ENCODE measurements at regions not wholly inside any gene's neighbourhood (a gene's known extent, or its start where the extent isn't known, plus 50 kb on each side); places are given as distances from the start of the nearest gene placed in this dataset.

DNA sequence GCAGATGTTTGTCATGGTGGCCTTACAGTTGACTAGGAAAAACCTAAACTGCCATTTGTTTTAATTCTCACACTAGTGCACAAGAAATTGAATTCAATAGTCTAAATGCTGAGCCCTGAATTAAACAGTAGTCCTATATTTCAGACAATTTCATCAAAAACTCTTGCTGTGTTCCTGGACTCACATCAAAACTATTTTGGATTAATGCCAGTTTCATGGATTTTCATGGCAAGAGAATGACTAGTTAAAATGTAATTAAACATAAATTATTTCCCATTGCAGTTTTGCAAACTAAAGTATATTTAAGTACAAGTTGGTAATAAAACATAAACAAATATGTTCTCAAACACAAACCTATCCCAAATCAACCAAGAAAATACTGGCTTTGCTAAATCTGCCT lies 468.0 kb upstream of the PRICKLE1 start:
- FAIRE-seq (no peak), DNase-seq (ENCODE audit: low spot score in 2 of 2) (no peak)

DNA sequence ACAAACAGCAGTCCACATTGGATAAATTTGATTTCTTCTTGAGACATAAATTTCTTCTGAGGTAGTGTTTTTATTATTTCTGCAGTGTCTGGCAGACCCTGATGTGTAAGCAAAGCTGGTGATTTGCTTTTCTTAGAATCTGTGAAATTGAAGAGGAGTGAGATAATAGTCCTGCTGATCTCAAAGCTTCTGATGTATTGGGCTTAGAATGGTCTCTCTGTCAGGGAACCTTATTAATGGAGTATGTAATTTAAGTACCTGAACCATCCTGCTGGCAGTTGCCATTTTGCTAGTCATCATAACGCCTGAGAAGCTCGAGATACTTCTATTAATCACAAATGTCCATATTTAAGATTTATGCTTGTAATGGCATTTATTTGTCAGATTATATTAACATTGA lies 464.5 kb upstream of the PRICKLE1 start:
- no peak for FAIRE-seq
- DNase-seq (ENCODE audit: low spot score in 2 of 2) = no peak

DNA sequence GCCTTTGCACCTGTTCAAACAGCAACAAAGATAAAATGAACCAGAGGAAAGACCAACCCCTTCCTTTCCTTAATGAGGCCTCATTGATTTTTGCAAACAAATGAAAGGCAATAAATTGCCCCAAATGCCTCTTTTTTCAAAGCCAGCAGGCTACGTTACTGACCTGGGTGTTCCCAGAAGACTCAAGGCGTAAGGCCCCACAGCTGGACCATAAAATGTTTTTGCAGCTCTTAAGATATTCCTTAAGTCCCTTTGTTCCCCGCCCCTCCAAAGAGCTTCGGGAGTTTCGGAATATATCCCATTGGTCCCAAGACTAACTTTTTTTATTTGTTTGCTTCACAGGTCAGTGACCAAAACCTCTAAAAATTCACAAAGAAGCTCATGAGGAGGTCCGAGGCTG lies 462.9 kb upstream of the PRICKLE1 start:
- DNase-seq (ENCODE audit: low spot score in 2 of 2) (no peak), FAIRE-seq (no peak)

DNA sequence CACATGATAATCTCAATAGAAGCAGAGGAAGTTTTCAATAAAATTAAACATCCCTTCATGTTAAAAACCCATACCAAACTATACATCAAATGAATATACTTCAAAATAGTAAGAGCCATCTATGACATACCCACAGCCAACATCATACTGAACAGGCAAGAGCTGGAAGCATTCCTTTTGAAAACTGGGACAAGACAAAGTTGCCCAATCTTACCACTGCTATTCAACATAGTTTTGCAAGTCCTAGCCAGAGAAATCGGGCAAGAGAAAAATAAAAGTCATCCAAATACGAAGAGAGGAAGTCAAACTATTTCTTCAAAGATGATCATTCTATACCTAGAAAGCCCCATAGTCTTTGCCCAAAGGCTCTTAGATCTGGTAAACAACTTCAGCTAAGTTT lies 454.7 kb upstream of the PRICKLE1 start:
- DNase-seq (ENCODE audit: low spot score in 2 of 2) (no peak), FAIRE-seq (no peak)

DNA sequence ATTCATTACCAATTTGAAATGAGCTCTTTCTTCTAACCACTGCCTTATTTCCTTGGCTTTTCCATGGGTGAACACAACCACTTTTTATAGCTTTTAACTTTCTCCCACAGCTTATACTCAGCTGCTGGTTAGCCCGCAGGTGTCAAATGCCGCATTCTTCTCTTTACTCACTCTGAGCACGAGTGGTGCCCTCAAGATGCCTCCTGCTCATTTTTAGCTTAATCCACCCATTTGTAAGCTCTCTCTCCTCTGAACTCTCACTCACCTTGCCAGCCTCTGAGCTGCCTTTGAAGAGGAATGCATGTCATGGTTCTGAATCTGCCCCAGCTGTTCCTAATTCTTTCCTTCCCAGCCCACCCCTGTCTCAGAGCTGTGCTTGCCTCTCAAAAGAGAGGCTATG lies 449.4 kb upstream of the PRICKLE1 start:
- FAIRE-seq (no peak), DNase-seq (ENCODE audit: low spot score in 2 of 2) (no peak)

DNA sequence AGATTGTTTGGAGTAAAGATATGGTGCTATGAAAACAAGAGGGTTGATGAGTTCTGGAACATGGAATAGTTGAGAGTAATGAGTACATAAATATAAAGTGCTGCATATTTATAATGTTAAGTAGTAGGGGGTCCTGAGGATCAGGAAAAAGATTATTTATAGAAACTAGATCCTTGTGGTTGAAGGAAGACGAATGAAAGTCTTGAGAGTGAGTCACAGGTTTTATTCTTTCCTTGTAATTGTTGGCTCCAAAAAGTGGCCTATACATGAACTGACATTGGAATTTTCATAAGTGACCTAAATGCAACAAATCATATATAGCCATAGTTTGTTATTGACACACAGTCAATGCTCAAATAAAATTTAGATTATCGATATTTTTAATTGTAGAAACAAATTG lies 440.4 kb upstream of the PRICKLE1 start:
- no peak for DNase-seq (ENCODE audit: low spot score in 2 of 2)
- FAIRE-seq = no peak

DNA sequence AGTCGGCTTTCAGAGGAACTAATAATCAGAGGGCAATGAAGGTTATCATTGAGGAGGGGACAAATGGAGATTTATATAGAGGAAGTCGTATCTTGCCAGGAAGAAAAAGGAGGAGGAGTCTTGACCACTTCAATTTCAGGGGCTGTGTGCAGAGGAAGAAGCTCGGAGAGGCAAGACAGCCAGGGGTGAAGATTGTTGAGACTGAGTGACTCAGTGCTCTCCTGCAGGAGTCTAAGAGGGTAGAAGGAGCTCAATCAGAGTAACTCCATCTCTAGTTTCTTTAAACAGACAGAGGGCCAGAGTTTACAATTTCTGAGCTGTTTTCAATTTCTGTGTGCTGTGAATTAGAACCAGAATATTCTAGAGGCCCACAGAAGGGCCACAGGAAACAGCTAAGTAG lies 439.3 kb upstream of the PRICKLE1 start:
- no peak for FAIRE-seq

DNA sequence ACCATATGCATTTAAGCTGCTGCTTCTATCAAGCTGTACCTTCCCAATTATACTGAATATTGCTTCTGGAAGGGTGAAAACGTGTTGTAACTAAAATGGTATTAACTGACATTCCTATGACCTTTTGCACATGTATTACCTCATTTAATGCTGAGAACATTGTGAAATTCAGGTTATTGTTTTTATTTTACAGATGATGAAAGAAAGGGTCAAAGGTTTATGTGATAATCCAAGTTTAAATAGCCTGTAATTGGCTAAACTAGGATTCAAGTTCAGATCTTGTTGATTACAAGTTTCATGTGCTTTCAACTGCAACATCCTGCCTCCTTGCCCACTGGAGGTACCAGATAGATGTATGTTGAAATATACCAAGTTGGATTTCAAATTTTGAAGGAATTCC lies 433.3 kb upstream of the PRICKLE1 start:
- DNase-seq (ENCODE audit: low spot score in 2 of 2) (no peak), FAIRE-seq (no peak)

More for the DNA sequence above, 439.3 kb upstream of the PRICKLE1 start:
- no peak for DNase-seq (ENCODE audit: low spot score in 2 of 2)

DNA sequence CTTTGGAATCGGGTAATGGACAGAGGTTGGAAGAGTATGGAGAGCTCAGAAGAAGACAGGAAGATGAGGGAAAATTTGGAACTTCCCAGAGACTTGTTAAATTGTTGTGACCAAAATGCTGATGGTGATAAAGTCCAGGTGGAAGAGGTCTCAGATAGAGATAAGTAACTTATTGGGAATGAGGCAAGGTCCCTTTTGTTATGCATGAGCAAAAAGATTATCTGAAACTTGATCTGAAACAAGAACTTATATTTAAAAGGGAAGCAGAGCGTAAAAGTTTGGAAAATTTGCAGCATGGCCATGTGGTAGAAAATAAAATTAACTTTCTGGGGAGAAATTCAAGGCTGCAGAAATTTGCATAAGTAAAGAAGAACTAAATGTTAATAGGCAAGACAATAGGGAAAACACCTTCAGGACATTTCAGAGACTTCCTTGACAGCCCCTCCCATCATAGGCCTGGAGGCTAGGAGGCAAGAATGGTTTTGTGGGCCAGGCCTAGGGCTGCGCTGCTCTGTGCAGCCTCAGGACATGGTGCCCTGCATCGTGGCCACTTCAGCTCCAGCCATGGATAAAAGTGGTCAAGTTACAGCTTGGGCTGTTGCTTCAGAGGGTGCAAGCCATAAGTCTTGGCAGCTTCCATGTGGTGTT lies 425.7 kb upstream of the PRICKLE1 start:
- FAIRE-seq = no peak
- no peak for DNase-seq (ENCODE audit: low spot score in 2 of 2)

DNA sequence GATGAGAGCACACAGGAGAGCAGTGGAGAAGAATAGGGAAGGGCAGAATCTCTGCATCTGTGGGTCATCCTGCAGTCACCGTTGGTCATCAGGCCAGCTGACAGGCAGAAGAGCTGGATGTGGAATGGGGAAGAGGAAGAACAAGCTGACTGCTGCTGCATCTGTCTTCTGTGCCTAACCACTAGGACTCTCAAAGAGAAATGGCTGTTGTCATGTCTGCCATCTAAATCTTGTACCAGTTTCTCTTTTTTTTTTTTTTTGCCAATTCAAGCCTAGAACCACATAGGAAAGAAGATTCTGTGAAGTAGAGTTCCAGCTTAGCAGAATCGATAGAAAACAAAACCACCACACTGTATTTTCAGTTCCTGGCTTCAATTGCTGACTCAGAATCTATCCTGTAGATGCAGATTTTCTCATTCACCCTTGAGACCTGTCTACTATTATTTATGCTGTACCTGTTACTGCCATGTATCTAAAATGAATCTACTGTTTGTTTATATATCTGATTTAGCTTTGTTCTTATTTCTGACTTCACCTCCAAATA lies 421.9 kb upstream of the PRICKLE1 start:
- DNase-seq (ENCODE audit: low spot score in 2 of 2) = no peak
- FAIRE-seq = no peak

DNA sequence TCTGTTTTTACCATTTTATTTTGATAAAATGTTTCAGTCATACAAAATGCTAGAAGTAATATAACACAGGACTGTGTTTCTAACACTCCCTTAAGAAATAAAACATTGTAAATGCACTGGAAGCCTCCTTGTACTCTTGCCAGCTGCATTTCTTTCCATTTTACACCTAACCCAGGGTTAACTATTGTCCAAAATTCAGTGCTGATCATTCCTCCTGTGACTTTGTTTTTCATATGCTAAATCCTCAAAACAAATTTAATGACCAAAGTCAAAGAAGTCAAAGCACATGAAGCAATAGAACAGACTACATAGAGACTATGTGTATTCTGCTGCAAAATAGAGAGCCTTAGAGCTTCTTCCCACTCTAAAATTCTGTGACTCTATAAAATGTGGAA lies 420.3 kb upstream of the PRICKLE1 start:
- FAIRE-seq = no peak

DNA sequence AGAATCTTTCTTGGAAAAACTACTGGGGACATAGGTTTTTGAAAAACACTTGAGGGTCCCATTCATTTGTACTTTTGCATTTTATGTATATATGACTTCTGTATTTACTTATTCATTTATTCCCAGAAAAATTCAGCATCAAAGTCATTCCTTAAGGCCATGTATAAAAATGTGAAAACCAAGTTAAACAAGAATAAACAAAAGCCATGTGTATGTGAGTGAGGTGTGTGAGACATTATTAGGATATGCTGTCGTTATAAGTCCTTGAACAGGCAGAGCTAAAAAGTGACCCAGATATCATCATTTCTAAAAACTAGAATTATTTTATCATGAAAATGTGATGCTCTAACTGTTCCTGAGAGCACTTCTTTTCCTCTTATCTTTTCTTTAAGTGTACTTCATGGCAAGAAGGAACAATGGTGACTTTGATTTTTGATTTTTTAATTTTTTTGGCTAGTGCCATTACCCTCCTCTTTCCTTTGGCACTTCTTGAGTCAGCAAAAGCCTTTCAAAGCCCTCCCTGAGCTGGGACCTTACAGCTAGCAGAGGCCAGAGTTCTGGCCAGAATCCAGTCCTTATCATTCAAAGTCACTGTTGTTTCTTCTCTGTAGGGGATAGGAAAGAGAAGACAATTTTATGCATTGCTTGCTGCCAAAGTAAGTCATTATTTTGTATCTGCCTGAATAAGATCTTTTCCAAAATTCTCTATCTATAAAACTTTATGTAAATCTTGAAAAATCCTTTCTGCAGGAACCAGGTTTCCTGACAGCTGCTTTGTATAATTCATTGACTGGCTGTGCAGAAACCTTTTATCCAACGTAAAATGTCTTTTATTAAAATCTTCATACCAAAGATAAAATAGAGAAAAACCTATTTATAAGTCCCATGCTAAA lies 419.7 kb upstream of the PRICKLE1 start:
- FAIRE-seq (no peak), DNase-seq (ENCODE audit: low spot score in 2 of 2) (no peak)

More for the DNA sequence above, 420.3 kb upstream of the PRICKLE1 start:
- DNase-seq (ENCODE audit: low spot score in 2 of 2) = no peak

DNA sequence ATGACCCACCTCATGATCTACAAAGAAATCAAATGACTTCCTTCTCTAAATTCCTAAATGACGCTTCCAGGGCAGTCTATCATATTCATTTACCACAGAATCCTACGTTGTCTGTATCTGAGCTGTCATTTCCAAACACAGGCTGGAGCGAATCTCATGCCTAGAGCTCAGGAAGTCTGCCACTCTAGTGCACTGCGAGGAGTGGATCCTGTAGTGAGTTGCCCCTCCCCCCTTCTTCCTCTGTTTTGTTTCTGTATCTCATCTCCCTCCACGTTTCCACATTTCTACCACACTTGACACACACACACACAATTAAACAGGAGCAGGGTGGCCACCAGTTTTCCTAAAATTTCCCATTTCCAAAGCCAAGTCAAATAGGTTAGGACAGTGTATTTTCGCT lies 415.4 kb upstream of the PRICKLE1 start:
- FAIRE-seq = no peak
- DNase-seq (ENCODE audit: low spot score in 2 of 2) = no peak

DNA sequence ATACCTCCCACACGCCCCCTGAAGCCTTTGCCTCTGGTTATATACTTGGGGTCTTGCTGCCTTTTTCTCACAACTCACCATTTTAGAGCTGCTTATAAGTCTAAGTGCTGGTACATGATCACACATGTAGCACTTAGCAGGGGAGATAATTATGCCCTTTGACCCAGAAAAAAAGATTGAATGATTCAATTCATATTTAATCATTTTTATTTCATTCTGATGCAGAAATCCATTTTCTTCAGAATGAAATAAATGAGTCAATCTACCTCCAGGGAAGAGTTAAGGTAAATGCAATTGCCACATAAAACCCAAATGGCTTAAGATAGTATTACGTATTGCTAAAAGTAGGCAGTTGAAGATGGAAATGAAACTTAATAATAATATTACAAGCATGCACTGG lies 414.6 kb upstream of the PRICKLE1 start:
- FAIRE-seq (no peak), DNase-seq (ENCODE audit: low spot score in 2 of 2) (no peak)

DNA sequence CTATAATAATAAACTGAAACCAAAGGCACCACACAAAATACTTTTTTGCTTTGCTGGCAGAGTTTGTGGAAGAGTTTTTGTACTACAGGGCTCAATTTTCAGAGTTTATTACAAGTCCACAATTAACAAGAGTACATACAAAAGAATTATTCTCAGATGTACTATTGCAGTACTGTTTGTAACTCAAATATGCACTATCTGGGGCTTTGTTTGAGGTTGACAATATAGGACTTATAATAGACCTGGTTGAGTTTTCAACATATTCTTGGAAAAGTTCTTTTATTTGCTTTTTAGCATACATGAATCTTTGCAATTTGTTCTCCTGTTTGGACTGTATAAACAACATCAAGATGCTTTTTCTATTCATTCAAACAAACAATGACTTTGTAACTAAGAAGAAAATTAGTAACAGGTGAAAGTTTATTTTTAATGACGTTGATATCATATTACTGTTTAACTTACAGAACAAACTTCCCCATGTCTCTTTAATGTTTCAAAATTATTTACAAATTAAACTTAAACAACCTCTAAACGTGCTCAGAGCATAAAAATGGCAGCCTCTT lies 407.4 kb upstream of the PRICKLE1 start:
- FAIRE-seq = no peak
- DNase-seq (ENCODE audit: low spot score in 2 of 2) = no peak

DNA sequence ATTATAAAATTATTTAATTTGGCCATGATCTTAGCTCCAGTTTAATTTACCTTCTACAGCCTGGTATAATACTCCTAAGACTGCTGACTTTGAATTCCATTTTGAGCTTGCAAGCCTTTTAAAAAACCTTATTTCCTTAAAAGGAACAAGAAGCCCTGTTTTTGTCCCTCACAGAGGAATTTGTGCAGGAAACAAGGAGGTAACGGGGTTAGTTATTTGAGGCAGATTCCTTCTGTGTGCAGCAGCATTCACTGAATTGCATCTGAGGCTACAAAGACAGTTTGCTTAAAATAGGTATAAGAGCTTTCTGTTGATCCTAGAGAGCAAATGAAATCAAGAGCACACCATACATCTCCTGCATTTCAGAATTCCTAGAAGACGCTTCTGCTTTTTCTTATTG lies 403.3 kb upstream of the PRICKLE1 start:
- DNase-seq (ENCODE audit: low spot score in 2 of 2) = no peak
- FAIRE-seq = no peak

DNA sequence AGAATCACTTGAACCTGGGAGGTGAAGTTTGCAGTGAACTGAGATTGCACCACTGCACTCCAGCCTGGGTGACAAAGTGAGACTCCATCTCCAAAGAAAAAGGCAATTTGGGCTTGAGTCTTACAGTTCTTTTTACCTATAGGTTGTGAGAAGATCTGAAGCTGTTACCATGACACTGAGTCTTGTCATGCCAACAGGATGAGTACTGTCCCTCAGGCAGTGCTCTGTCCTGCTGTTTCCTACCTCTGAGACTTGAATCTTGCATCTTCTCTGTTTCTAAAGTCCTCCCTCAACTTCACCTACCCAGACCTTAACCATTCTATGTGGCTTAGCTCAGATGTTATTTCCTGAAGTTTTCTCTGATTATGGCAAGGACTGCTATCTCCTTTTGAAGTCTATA lies 400.8 kb upstream of the PRICKLE1 start:
- DNase-seq (ENCODE audit: low spot score in 2 of 2) (no peak), FAIRE-seq (no peak)

DNA sequence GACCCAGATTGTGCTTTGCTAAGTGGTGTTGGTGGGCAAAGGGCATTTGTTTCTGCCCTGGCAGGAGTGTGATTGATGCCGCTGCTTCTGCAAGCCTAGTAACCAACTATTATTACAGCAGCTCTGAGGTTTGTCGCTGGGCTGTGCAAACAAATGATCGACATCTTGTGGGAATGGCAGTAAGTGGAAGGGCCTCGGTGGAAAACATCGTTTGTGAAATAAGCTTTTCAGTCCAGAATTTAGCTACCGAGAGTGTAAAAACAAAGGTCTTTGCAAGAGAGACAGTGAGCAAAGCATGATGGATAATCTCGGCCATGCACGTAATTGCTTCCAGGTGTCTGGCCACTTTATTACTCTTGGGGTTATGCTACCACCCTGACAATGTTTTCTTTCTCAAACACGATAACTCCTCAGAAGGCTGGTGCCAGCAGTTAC lies 397.7 kb upstream of the PRICKLE1 start:
- FAIRE-seq = no peak
- no peak for DNase-seq (ENCODE audit: low spot score in 2 of 2)

DNA sequence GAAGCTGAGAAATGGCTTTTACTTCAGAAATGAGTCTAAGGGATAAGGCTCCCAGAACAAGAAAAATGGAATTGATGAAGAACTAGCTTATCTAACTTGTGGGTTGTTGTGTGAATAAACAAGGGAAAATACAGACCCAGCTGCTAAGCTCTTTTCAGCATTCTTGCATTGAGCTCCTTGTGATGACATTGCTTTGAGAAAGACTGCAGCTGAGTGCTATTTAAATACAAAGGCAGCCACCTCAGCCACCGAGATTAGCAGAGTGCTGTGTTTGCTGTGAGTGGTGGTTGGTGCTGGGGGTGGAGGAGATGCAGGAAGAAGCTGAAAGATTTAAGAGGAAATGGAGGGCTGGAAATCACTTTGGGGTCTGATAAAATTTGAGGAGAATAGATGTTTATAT lies 396.0 kb upstream of the PRICKLE1 start:
- FAIRE-seq = no peak
- no peak for DNase-seq (ENCODE audit: low spot score in 2 of 2)

DNA sequence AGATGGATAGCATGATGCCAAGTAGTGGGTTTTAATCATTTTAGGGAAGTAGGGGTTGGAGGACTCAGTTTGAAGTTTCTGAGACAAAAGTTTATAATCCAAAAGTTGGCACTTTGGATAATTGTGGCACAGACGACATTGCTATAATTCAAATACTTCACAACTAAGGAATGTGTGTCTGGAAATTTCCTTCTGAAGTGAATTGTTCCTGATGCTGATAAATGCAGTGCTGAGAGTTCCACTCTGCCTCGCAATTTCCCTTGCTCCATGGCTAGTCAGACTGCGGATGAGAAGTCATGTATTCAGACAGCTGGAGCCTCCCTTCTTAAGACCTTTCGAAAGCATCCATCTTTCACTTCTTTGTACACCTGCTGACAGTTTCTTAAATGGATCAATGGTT lies 393.3 kb upstream of the PRICKLE1 start:
- FAIRE-seq (no peak), DNase-seq (ENCODE audit: low spot score in 2 of 2) (no peak)

DNA sequence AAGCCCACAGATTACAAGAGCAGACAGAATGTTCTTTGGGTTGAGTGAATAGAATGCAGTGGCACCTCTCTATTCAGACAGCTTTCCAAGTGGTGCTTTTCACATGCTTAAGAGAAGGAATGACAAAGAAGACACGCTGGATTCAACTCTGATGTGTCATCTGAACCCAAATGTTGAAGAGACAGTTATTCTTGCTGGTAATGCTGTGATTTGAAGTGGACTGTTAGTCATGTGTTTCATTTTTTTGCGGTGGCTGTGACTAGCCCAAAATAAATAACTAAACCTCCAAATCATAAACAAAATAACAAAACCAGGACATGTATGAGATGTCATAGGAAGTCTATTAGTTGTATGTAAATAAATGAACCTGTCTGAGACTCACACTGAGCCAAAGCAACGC lies 391.8 kb upstream of the PRICKLE1 start:
- DNase-seq (ENCODE audit: low spot score in 2 of 2) (no peak), FAIRE-seq (no peak)

DNA sequence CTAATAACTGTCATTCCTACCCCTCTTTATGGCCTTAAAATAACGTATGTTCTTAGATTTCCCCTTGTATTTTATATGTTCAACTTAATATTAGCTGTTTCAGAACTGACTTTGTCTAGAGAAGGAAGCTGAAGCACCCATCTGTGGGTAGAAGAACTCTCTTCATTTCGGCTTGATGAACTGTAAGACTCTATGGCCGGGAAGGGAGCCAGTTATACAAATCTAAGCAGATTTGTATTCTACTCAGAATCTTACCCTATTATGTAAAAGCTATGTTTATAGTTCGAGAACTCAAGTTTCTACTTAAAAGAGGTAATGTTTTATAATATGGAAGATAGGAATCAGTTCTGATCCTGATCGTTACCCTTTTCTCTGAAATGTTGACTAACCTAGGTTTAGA lies 390.9 kb upstream of the PRICKLE1 start:
- DNase-seq (ENCODE audit: low spot score in 2 of 2) (no peak), FAIRE-seq (no peak)
